GM19452 (cell line): ENCODE measurements at regions not wholly inside any gene's neighbourhood (a gene's known extent, or its start where the extent isn't known, plus 50 kb on each side); places are given as distances from the start of the nearest gene placed in this dataset.

Source experiments
- ATAC-seq: cut with Tn5 transposase; IDR thresholded peaks from one replicate; pipeline ENCODE4 v1.9.1; 2021; ENCODE audit not compliant: unreplicated experiment

DNA sequence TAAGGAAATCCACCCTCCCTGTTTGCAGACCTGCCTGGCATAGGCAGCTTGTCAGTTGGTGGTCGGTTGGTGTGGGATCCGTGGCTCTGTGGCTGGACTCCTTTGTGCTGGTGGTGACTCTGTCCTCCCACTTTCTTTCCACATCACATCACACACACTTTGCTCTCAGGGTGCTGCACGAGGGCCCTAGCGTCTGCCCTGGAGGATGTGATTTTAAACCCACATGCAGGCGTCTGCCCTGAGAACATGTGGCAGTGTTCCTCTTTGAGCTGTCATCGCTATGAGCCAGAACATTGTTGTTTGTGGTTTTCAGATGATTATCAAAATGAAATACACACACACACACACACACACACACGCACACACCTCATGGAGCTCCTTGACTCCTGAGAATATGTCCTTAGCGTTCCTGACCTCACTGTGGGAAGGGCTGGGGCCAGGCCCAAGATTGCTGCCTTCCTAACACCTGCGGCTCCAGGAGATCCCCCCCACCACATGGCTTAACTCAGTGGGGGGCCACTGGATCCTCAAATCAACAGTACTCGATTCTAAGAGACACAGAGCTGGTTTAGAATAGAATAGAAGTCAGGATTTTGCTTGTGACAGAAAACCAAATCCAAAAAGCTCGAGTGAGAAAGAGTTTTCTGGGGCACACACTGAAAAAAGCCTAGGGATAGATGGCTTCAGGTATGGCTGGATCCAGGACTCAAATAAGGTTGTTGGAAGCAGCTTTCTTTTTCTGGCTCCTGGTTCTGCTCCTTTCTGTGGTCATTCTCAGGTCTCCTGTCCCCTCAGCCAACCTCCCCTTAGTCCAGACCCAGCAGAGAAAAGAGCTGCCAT lies 54.8 kb downstream of the RTP5 start:
- ATAC-seq: no peak

DNA sequence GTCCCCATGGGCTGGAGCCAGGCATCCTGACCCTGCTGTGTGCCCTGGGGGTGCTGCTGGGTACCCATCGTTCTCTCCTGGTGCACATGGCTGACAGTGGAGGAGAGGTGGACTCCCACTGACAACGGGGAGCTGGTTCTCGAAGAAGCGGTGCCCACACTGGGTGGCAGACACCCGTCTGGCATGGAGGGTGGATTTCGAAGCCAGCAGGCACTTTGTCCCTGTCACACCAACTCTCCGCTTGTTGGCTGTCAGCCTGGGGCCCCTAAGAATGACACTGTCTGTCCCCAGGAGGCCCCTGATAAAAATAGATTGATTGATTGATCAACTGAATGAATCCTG lies 55.4 kb downstream of the RTP5 start:
- ATAC-seq: no peak

DNA sequence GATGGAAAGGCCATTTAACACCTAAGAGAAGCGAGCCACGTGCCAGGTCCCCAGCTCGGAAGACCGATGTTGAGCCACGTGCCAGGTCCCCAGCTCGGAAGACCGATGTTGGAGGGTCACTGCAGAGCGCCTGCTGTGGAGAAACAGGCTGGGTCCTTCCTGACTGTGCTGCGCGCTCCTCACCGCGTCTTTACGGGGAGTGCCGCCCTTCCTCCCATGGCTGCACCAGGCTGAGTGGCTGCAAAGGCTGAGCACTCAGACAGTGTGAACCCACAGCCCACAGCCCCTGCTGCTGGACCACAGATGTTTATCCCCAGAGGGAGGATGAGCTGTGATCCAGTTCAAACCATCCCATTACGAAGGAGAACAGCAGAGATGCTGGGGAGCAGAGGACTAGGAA lies 55.7 kb downstream of the RTP5 start:
- no peak for ATAC-seq

DNA sequence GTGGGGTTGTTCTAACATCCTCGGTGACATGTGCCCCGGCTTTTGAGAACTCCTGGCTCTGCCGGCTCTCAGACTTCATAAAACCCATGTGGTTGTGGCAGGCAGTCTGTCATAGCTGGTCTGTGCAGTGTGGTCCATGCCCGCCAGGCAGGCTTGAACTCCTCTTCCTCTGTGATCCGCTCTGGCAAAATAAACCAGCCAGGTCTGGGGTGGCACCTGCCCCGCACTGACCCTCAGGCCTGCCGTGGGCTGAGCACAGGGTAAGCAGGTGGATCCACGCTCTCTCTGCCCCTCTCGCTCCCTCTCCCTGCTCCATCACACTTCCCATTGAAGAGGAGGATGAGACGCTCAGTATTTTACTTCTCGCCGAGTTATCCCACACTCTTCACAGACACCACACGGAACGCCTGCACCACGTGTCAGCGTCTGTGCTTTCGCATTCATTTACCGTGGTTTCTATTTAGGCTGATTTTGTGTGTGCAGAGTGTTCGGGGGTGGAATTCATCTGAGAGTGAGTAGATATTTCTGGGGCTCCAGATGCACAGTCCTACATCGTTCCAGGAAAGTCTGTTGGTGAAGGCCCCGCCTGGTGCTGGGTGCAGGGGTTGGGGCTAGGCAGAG lies 56.4 kb downstream of the RTP5 start:
- ATAC-seq: no peak

DNA sequence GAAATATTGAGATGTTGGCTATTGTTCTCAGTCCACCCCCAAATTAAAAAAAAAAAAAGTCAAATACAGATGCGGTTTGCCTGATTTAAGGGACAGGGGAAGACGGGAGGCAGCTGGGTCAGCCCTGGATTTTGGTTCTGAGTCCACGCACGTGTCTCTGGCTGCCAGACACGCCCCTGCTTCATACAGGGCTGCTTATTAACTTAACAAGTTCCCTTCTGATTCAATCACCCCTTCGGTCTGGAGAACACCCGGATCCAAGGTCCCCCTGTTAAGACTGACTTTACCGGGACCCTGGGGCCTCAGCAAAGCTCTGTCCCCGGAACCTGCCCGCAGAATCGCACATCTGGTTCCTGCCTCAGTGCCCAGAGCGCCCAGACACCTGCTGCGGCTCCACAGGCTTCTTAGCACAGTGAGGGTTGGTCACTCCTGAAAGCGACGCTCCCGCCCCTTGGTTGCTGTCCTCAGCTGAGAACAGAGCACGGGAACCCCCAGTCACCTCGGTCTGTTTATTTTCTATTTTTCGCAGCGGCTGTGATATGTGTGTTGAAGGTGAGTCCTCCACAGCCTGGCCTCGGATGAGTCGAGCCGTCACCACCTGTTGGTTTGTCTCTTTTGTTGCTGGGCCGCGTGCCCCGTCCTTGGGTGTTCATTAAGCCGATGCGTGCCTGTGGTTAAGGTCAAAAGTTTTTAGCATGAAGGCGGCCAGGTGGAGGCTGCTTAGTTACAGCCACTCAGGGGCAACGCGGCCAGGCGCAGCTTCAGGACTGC lies 57.2 kb downstream of the RTP5 start:
- no peak for ATAC-seq

DNA sequence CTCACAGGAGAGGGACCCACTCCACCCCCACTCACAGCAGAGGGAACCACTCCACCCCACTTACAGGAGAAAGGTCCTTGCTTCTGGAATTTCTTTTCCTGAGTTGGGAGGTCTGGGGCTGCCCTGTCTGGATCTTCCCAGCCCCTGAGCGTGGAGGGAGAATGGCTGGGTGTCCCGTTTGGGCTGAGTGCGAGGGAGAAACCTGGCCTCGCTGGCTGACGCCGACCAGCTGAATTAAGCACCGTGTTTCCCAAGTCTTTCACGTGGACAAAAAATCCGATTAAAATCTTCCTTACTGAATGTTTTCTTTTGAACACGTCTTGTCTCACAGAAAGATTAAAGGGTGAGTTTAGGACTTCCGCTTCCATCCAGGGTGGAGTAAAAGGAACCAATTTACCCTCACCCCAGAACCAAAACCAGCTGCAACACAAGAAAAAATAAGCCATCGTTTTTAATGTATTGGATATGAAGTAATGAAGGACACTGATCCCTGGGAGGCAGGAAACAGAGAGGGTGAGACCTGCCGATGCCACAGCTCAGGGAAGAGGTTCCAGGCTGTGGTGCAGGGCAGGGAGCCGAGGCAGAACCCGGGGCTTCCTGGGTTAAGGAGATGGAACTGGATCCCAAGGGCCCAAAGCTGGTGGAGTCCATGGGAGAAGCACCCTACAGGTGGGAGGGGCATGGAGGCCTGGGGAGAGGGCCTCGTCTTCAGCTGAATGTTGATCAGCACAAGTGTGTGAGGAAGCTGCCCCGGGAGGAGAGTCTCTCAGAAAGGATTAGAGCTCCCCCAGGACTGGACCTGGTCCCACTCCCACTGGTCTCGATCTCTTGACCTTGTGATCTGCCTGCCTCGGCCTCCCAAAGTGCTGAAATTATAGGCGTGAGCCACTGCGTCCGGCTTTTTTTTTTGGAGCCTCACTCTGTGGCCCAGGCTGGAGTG lies 60.3 kb downstream of the RTP5 start:
- ATAC-seq: no peak

DNA sequence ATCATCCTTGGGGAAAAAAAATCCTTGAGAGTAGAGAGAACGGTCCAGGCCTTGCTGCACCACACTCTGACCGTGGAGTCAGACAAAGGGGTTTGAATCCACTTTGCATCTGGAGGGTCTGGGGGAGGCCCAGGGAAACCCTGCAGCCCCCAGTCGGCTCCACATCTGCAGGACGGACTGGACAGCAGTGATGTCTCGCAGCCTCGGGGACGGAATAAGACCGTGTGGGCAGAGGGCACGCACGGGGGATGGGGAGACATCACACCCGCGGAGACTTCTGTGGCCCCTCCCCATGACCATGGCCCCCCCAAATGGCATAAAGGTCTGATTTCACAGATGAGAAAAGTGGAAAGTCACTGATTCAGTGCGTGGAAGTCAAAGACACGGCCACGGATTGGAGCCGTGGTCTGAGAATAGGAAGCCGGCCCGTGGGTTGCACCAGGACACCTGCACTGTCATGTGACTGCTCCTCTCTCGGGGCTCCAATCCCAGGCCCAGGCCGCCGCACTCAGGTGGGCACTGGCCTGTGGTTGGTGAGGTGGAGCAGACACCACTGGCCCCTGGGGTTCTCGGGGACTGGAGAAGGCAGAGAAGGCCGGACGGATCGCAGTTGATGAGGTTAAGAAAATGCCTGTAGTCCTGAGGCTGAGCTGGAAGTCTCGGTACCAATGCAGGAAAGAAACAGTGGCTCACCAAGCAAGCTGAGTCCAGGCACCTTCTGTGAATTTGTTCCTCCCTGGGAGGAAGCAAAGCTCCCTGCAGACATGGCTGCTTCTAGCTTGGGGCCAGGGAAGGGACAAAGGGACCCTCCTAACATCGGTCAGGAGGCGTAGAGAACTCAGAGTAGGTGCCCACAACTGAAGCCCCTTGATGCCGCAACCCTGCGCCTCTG lies 61.8 kb downstream of the RTP5 start:
- no peak for ATAC-seq

DNA sequence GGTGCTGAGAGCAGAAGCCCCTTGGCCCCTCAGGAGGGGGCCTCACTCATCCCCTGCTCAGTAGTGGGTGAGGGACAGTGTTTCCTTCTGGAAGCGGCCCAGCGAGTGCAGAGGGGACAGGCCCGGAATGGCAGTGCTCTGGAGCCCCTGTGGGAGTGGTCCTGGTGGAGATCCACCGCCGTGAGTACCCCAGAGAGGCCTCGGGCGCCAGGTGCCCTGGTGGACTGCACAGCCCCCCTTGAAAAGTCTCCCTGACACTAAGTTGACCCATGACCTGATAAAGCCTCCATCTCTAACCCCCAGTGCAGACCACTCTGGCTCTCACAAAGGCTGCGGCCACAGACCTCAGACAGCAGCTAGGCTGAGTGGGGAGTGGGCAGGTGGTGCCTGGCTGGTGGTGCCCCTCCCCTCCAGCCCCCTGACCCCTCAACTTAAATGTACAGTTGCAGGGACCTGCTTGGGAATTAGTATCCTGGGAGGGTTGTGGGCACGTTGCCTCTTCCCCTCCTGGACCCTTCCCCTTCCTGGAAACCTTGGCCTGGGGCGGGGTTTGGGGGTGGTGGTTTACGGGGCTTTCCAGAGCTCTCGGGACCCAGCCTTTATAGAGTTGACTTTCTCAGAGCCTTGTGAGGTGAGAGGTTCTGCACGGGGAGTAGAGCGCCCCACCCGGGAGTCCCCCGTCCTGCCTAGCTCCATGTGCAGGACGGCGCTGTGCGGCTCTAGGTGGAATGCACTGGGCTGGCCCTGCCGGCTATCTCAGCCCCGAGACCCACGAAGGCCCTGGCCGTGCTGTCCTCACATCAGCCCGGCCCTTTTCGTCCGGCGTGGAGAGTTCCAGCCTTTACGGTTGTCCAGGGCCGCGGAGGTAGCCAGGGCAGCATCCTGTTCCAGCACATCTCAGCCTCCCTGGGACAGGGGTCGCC lies 62.7 kb downstream of the RTP5 start:
- no peak for ATAC-seq

DNA sequence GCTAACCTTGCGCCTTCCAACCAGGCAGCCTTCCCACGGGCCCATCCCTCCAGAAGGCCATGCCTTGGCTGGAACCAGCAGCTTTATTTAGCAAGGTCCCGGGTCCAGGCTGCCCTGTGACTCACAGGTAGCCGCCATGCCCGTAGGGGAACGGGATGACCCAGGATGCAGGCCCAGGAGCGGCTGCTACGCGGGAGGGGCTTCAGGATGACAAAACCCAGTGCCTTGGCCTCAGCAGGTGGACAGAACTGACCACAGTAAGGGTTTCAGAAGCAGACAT lies 63.3 kb downstream of the RTP5 start:
- ATAC-seq: no peak

DNA sequence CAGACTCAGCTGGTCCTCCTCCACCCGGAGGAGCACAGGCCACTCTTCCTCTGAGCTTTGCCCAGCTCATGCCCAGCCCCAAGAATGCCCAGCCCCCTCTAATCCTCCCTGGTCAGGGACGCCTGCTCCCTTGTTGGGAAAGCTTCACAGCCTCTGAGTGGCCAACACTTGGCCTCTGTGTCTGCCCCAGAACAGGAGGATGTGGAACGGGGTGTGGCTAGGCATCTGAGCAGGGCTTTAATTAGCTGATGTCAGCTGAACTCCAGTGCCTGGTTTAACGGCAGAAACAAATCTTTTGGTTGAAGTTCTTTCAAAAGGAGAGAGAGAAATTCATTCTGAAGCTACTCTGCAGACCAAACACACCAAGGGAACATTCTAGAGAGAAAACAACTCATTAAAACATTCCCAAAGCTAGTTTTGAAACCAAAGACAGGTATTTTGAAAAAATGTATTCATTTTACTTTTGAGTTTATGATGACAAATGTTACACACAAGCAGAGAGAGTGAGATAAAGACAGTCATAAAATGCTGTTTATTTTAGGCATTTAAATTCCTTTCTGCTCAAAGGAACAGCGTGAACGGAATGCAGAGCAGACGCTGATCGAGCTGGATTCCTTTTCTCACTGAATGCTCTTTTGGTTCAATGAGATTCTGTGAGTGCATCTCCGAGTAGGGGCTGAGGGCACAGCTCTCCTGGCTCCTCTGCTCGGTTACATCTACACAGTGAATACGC lies 63.8 kb downstream of the RTP5 start:
- ATAC-seq: no peak

DNA sequence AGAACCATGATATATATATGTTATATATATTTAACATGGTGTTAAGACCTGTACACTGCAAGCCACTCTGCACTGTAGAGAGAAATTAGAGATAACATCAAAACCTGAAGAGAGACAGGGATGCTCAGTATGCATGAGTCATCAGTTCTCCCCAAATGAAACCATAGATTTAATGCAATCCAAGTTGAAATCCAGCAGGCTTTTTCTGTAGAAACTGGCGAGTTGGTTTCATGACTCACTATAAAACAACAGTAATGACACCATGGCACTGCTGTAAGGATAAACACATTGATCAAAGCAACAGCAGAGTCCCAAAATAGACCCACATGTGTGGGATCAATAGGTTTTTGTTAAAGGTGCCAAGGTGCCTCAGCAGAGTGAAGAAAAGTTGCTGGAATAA lies 65.8 kb downstream of the RTP5 start:
- ATAC-seq: no peak

DNA sequence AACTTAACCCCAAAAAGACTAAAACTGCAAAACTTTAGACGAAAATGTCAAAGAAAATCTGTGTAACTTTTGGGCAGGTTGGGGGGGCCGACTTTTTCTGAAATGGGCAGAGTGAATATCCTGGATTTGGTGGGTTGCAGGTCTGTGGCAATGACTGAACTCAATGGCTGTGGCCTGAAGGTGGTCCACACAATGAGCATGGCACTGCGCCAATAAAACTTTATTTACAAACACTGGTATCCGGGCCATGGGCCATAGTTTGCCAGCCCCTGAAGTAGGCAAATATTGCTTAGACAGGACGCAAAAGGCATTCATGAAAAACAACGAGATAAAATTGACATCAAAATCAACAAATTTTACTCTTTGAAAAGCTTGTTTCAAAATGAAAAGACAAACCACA lies 66.2 kb downstream of the RTP5 start:
- no peak for ATAC-seq

DNA sequence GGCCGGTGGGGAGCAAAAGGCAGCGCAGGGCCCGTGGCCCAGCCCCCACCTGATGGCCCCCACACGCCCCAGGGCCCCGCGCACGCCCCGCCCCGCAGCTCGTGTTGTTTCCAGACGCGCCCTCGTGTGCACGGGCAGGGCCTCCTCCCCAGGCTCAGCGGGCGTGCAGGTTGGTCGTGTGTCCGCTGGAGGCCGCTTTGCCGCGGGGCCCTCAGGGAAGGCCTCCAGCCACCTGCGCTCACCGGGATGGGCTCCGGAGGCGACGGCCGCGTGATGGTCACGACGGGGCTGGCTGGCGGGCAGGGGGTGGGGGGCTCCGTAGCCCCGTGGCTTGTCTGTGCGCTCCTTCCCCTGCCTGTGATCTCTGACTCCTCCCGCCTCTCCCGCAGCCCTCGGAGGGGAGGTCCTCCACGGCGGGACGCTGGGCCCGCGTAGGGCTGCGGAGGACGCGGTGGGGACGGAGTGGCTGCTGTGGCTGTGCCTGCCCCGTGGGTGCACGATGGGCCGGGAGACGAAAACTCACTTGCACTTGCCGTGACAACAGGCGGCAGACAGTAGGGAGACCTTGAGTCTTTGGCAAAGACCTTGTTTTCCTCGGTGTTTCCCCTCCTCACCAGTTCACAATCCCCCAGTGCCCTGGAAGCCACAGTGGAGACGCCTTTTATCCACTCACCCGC lies 67.1 kb downstream of the RTP5 start:
- ATAC-seq: no peak

DNA sequence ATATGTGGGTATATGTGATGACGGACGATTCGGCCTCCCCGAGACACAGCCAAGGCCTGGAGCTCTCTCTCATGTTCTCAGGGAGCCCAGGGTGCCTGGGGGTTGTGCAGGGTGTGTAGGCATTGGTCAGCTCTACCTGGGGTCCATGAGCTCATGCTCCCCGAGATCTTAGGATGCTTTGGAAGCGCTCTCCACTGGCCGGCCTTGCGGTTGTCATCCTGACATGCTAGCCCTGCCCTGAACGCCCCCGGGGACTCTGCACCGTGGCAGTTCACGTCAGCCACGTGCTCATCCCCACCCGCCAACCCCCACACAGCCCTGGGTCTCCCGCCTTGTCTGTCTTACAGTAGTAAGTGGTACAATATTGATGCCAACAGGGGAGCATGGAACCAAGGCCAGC lies 67.8 kb downstream of the RTP5 start:
- no peak for ATAC-seq

DNA sequence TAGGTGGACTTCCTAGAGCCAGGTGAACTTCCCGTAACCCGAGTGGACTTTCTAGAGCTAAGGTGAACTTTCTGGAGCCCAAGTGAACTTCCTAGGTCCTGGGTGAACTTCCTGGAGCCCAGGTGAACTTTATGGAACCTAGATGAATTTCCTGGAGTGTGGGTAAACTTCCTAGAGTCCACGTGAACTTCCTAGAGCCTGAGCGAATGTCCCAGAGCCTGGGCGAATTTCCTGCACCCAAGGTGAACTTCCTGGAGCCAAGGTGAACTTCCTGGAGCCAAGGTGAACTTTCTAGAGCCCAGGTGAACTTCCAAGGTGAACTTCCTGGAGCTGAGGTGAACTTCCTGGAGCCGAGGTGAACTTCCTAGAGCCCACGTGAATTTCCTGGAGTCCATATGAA lies 70.0 kb downstream of the RTP5 start:
- ATAC-seq: no peak

DNA sequence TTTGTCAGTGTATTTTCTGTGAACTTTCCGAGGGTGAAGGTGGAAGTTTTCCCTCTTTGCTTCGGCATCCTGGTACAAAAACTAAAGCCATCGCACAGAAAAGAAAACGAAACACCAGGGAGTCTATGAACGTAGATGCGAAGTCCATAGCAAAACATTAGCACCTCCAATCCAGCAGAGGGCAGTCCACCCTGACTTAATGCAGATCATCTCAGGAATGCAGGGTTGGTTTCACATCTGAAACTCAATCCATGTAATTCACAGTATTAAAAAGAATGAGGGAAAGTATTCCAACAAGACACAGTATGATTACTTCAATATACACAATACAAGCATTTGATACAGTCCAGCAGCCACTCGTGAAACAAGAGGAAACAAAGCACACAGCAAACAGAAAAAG lies 70.8 kb downstream of the RTP5 start:
- ATAC-seq: no peak

DNA sequence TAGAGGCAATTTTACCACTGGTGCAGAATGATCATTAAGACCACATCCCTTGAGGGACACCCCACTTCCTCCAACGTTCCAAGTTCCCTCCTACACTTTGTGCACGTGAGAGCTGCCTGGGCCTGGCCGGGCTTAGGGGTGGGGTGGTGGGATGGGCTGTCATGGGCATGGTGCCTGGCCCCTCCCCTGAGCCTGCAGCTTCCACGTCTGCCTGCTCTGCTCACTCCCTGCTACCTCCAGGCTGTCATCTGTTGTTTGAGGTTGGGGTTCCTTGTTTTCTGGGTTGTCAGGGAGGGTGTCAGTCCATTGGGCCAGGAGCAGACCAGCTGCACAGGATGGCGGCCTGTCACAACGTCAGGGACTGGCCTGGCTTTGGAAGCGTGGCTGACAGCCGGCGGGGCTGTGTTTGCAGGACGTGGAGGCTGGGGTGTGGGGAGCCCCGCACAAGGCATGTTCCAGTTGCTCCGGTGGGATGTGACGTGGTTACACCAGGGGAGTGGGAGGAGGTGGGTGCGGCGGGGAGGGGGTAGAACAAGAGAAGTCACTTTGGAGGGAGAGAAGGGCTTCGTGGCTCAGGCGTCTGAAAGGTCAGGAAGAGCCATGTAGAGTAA lies 72.3 kb downstream of the RTP5 start:
- ATAC-seq: no peak
